Suprapubic skin (tissue), 4 donors: ENCODE measurements at regions not wholly inside any gene's neighbourhood (a gene's known extent, or its start where the extent isn't known, plus 50 kb on each side); places are given as distances from the start of the nearest gene placed in this dataset.

Source experiments
- EP300 ChIP-seq: sonication (generic); formaldehyde crosslinking; IDR thresholded peaks from one replicate; pipeline ENCODE4 v1.6.1; 2017; ENCODE audit warnings: antibody characterized with exemption
- POLR2AphosphoS5 ChIP-seq, 3 donors: sonication (generic); formaldehyde crosslinking; IDR thresholded peaks; one replicate each; pipeline ENCODE4 v1.6.1; 2017; ENCODE audit warnings: antibody characterized with exemption in 3 of 3

- TF ChIP-seq EP300 = no peak
- TF ChIP-seq POLR2AphosphoS5 (IDR thresholded peaks at IDR 0.05) = no peak
These were observed 544.6 kb downstream of the SLITRK6 start for GRCh38 chr13:85254641-85255040.
